Tibial nerve (tissue), 3 donors: ENCODE measurements at regions not wholly inside any gene's neighbourhood (a gene's known extent, or its start where the extent isn't known, plus 50 kb on each side); places are given as distances from the start of the nearest gene placed in this dataset.

Source experiments
- POLR2A ChIP-seq, 2 donors: fragments of 450-650 bp; IDR thresholded peaks; one replicate each; pipeline ENCODE4 v1.6.1; 2017; ENCODE audit warnings: antibody characterized with exemption in 2 of 2, mild to moderate bottlenecking in 2 of 2, moderate library complexity in 2 of 2
- TF ChIP-seq, protein P1 (sequence below), 5 experiments: fragments of 200-600 bp in 3 of 5; fragments of 450-650 bp in 2 of 5; sonication (generic) in 3 of 5; IDR thresholded peaks; one replicate each; pipeline ENCODE4 v1.5.1; 2016 to 2019; ENCODE audit warnings: antibody characterized with exemption in 5 of 5, mild to moderate bottlenecking in 3 of 5, moderate library complexity in 2 of 5

DNA sequence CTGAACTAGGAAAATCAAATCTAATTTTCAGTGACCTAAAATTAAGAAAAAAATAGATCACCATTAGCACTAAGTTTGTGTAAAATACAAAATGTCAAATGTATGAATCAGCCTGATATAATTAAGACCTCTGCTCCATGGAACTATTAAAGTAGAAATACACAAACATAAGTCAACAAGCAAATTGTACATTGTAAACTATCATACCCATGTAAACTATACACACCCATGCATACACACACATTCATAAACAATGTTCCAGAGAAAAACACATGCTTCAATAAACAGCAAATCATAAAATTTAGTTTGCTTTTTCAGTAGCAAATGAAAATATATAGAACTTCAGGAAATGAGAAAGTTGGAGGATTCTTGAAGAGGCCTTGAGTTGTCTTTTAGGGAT is 199.7 kb upstream of the VSTM2A start:
- TF ChIP-seq, protein P1, sequence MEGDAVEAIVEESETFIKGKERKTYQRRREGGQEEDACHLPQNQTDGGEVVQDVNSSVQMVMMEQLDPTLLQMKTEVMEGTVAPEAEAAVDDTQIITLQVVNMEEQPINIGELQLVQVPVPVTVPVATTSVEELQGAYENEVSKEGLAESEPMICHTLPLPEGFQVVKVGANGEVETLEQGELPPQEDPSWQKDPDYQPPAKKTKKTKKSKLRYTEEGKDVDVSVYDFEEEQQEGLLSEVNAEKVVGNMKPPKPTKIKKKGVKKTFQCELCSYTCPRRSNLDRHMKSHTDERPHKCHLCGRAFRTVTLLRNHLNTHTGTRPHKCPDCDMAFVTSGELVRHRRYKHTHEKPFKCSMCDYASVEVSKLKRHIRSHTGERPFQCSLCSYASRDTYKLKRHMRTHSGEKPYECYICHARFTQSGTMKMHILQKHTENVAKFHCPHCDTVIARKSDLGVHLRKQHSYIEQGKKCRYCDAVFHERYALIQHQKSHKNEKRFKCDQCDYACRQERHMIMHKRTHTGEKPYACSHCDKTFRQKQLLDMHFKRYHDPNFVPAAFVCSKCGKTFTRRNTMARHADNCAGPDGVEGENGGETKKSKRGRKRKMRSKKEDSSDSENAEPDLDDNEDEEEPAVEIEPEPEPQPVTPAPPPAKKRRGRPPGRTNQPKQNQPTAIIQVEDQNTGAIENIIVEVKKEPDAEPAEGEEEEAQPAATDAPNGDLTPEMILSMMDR (IDR thresholded peaks at IDR 0.05) = no peak
- TF ChIP-seq POLR2A (IDR thresholded peaks at IDR 0.05) = no peak
